ENCODE measurements at regions not wholly inside any gene's neighbourhood (a gene's known extent, or its start where the extent isn't known, plus 50 kb on each side); places are given as distances from the start of the nearest gene placed in this dataset.
"Not testable (repeated sequence)": the region's sequence is repeated elsewhere in the genome, so short reads cannot be mapped to it uniquely, and the experiment has no call there.

- TF ChIP-seq CTCF (IDR thresholded peaks at IDR 0.05): no peak
- no peak for TF ChIP-seq POLR2A (IDR thresholded peaks at IDR 0.05)
- intact Hi-C loops (cut with DNase I): no loop called here
- H3K9me3 ChIP-seq: no peaks in the 10 kb centered on the region
- no peak overlapping the region for H3K27ac ChIP-seq
- ATAC-seq (no peak), DNase-seq (no peak)
- H3K4me3 ChIP-seq: no peak overlapping the region
- H3K27me3 ChIP-seq: no peaks in the 10 kb centered on the region
- WGBS, 2 donors: 14 to 19% methylated on average over 2 of the region's 2 CpGs
- H3K36me3 ChIP-seq (replicated peaks in 1 of 2; ENCODE audit: insufficient read depth in 1 of 2, low read depth in 2 of 2): no peaks in the 10 kb centered on the region
- H3K4me1 ChIP-seq: no peaks in the 10 kb centered on the region
Measured at GRCh38 chr10:20492447-20492846, 404.7 kb downstream of the NEBL start.

DNA sequence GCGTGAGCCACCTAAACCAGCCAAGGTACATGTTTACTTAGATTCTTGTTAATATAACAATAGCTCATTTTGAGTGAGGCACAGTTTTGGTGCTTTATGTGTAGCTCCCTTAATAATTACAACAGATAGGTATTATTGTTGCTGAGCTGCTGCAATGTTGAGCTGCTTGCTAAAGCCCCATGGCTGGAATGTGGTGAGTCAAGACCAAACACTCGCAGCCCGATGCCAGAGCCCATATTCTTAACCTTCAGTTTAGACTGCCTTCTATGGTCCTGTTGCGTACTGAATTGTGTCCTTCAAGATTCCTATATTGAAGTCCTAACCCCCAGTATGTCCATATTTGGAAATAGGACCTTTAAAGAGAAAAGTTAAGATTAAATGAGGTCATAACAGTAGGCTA lies 407.1 kb downstream of the NEBL start:
- Histone ChIP-seq H3K36me3 (replicated peaks in 1 of 2; ENCODE audit: insufficient read depth in 1 of 2, low read depth in 2 of 2) (no peaks in the 10 kb centered on the region), H3K4me1 (no peaks in the 10 kb centered on the region), H3K9me3 (no peaks in the 10 kb centered on the region), H3K27me3 (no peaks in the 10 kb centered on the region), H3K27ac (no peak overlapping the region), H3K4me3 (no peak overlapping the region)
- intact Hi-C loops (cut with DNase I): no loop called here
- WGBS, 2 donors: 69 to 74% methylated on average over 4 of the region's 4 CpGs
- no peak for TF ChIP-seq POLR2A (IDR thresholded peaks at IDR 0.05)
- no peak for TF ChIP-seq CTCF (IDR thresholded peaks at IDR 0.05)
- ATAC-seq (no peak), DNase-seq (no peak)

- H3K27me3 ChIP-seq: no peaks in the 10 kb centered on the region
- no peaks in the 10 kb centered on the region for H3K36me3 ChIP-seq (replicated peaks in 1 of 2; ENCODE audit: insufficient read depth in 1 of 2, low read depth in 2 of 2)
- no peaks in the 10 kb centered on the region for H3K9me3 ChIP-seq
- no peak overlapping the region for H3K4me3 ChIP-seq
- TF ChIP-seq CTCF (IDR thresholded peaks at IDR 0.05) (no peak), POLR2A (IDR thresholded peaks at IDR 0.05) (no peak)
- ATAC-seq (no peak), DNase-seq (no peak)
- 27% methylated on average over 1 of the region's 1 CpG; no CpG with 5 or more reads in 1 of the 2 donors for WGBS, 2 donors
- intact Hi-C loops (cut with DNase I): no loop called here
- no peak overlapping the region for H3K27ac ChIP-seq
- H3K4me1 ChIP-seq: no peaks in the 10 kb centered on the region
Measured at GRCh38 chr10:20486791-20487190, 410.3 kb downstream of the NEBL start.

DNA sequence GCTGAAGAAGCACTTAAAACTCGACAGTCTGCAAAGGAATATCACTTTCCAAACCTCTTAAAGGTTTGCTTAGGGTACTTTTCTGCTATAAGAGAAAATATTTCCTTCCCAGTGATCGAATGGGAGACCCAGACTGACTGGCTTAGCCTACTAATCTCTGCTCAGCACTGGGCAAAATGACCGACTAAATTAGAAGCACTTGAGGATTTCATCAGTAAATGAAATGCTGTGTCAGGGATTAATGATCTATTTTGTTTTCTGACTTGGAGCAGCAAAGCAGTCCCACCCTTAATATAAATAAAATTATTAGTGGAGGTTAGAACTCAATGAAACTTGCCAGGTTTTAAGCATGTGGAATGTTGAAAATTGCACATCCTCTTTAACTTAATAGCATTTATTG lies 411.6 kb downstream of the NEBL start:
- WGBS, 2 donors: 46 to 52% methylated on average over 3 of the region's 3 CpGs
- ATAC-seq (no peak), DNase-seq (no peak)
- Histone ChIP-seq H3K36me3 (replicated peaks in 1 of 2; ENCODE audit: insufficient read depth in 1 of 2, low read depth in 2 of 2) (no peaks in the 10 kb centered on the region), H3K27me3 (no peaks in the 10 kb centered on the region), H3K27ac (no peak overlapping the region), H3K9me3 (no peaks in the 10 kb centered on the region), H3K4me3 (no peak overlapping the region), H3K4me1 (no peaks in the 10 kb centered on the region)
- TF ChIP-seq CTCF (IDR thresholded peaks at IDR 0.05): no peak
- TF ChIP-seq POLR2A (IDR thresholded peaks at IDR 0.05): no peak
- intact Hi-C loops (cut with DNase I): no loop called here

DNA sequence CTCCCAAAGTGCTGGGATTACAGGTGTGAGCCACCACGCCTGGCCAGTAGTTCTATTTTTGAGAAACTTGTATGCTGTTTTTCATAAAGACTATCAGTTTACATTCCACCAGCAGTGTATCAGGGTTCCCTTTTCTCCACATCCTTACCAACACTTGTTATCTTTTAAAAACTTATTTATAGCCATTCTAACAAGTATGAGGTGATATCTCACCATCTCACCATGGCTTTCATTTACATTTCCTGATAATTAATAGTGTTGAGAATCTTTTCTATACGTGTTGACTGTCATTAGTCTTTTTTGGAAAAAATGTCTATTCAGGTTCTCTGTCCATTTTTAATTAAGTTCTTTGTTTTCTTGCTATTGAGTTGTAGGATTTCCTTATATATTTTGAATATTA lies 416.1 kb downstream of the NEBL start:
- no peaks in the 10 kb centered on the region for H3K9me3 ChIP-seq
- no peak overlapping the region for H3K27ac ChIP-seq
- DNase-seq (no peak), ATAC-seq (no peak)
- intact Hi-C loops (cut with DNase I): no loop called here
- WGBS, 2 donors: 43 to 53% methylated on average over 2 of the region's 2 CpGs
- TF ChIP-seq POLR2A (IDR thresholded peaks at IDR 0.05) (no peak), CTCF (IDR thresholded peaks at IDR 0.05) (no peak)
- H3K27me3 ChIP-seq: no peaks in the 10 kb centered on the region
- H3K4me1 ChIP-seq: no peaks in the 10 kb centered on the region
- H3K36me3 ChIP-seq (replicated peaks in 1 of 2; ENCODE audit: insufficient read depth in 1 of 2, low read depth in 2 of 2): no peaks in the 10 kb centered on the region
- no peak overlapping the region for H3K4me3 ChIP-seq

DNA sequence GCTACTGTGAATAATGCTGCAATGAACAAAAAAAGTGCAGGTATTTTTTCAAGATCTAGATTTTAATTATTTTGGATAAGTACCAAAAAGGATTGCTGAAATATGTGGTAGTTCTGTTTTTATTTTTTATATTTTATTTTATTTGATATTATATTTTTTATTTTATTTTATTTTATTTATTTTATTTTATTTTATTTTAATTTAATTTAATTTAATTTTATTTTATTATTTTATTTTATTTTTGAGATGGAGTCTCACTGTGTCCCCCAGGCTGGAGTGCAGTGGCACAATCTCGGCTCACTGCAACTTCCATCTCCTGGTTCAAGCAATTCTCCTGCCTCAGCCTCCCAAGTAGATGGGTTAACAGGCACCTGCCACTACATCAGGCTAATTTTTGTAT lies 416.5 kb downstream of the NEBL start:
- ATAC-seq; intact Hi-C loops (cut with DNase I); H3K4me1 ChIP-seq; H3K36me3 ChIP-seq (replicated peaks in 1 of 2; ENCODE audit: insufficient read depth in 1 of 2, low read depth in 2 of 2); DNase-seq; H3K27ac ChIP-seq; H3K4me3 ChIP-seq; H3K9me3 ChIP-seq; H3K27me3 ChIP-seq: not testable (repeated sequence)
- WGBS, 2 donors: 83% methylated on average over 1 of the region's 1 CpG

Data from body of pancreas (tissue), 4 donors.